Bronchial epithelial cell (primary cell): ENCODE measurements at regions not wholly inside any gene's neighbourhood (a gene's known extent, or its start where the extent isn't known, plus 50 kb on each side); places are given as distances from the start of the nearest gene placed in this dataset.

Source experiments
- DNase-seq: peaks from one replicate; pipeline ENCODE4 v3.0.0-alpha.2; 2010; ENCODE audit warnings: low read depth
- FAIRE-seq: peaks from 2 replicates; lab custom pipeline; 2011; peaks lifted over from hg19 to GRCh38; lab: Jason Lieb, UNC
- H3K27me3 ChIP-seq: 2 replicates; pipeline ENCODE4 v1.5.1; 2011; ENCODE audit warnings: low read length; ENCODE audit not compliant: control insufficient read depth, insufficient read depth
- H3K36me3 ChIP-seq: 2 replicates; pipeline ENCODE4 v1.5.1; 2011; ENCODE audit warnings: low read length; ENCODE audit not compliant: control insufficient read depth, insufficient read depth
- H3K4me3 ChIP-seq: 2 replicates; pipeline ENCODE4 v1.5.1; 2011; ENCODE audit warnings: mild to moderate bottlenecking, low read depth, low read length, control low read depth
- CTCF ChIP-seq: IDR thresholded peaks from 2 replicates; pipeline ENCODE4 v1.5.1; 2011; ENCODE audit warnings: mild to moderate bottlenecking, moderate library complexity, low read length, control low read depth, inconsistent platforms; ENCODE audit not compliant: insufficient read depth, severe bottlenecking

GRCh38 chr13:89843621-89844020, 1503.9 kb upstream of the MIR17HG start:
- FAIRE-seq (no peak), DNase-seq (no peak)
- Histone ChIP-seq H3K27me3 (no peaks in the 10 kb centered on the region), H3K36me3 (no peaks in the 10 kb centered on the region), H3K4me3 (no peak overlapping the region)
- TF ChIP-seq CTCF: no peak

- no peak for FAIRE-seq
- Histone ChIP-seq H3K36me3 (no peaks in the 10 kb centered on the region), H3K4me3 (no peak overlapping the region), H3K27me3 (no peaks in the 10 kb centered on the region)
- no peak for TF ChIP-seq CTCF
- DNase-seq: no peak
Observed at GRCh38 chr13:89845874-89846273, 1501.6 kb upstream of the MIR17HG start.

- Histone ChIP-seq H3K4me3 (no peak overlapping the region), H3K27me3 (no peaks in the 10 kb centered on the region), H3K36me3 (no peaks in the 10 kb centered on the region)
- DNase-seq: peak; percentile 20
- TF ChIP-seq CTCF: no peak
- FAIRE-seq: no peak
Observed at GRCh38 chr13:89846926-89847585, 1500.4 kb upstream of the MIR17HG start.

GRCh38 chr13:89852570-89852969, 1494.9 kb upstream of the MIR17HG start:
- Histone ChIP-seq H3K4me3 (no peak overlapping the region), H3K27me3 (no peaks in the 10 kb centered on the region), H3K36me3 (no peaks in the 10 kb centered on the region)
- FAIRE-seq (no peak), DNase-seq (no peak)
- TF ChIP-seq CTCF: no peak

GRCh38 chr13:89856512-89856911, 1491.0 kb upstream of the MIR17HG start:
- DNase-seq: no peak
- H3K4me3 ChIP-seq: no peak overlapping the region
- FAIRE-seq: no peak
- no peak for TF ChIP-seq CTCF
- H3K36me3 ChIP-seq: no peaks in the 10 kb centered on the region
- H3K27me3 ChIP-seq: no peaks in the 10 kb centered on the region

GRCh38 chr13:89857502-89857901, 1490.0 kb upstream of the MIR17HG start:
- FAIRE-seq (no peak), DNase-seq (no peak)
- Histone ChIP-seq H3K4me3 (no peak overlapping the region), H3K36me3 (no peaks in the 10 kb centered on the region), H3K27me3 (no peaks in the 10 kb centered on the region)
- TF ChIP-seq CTCF: no peak
